ENCODE measurements at regions not wholly inside any gene's neighbourhood (a gene's known extent, or its start where the extent isn't known, plus 50 kb on each side); places are given as distances from the start of the nearest gene placed in this dataset.

- TF ChIP-seq, protein P1, sequence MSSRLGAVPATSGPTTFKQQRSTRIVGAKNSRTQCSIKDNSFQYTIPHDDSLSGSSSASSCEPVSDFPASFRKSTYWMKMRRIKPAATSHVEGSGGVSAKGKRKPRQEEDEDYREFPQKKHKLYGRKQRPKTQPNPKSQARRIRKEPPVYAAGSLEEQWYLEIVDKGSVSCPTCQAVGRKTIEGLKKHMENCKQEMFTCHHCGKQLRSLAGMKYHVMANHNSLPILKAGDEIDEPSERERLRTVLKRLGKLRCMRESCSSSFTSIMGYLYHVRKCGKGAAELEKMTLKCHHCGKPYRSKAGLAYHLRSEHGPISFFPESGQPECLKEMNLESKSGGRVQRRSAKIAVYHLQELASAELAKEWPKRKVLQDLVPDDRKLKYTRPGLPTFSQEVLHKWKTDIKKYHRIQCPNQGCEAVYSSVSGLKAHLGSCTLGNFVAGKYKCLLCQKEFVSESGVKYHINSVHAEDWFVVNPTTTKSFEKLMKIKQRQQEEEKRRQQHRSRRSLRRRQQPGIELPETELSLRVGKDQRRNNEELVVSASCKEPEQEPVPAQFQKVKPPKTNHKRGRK (CRISPR knock-in tag; IDR thresholded peaks at IDR 0.05; ENCODE audit: borderline replicate concordance): no peak
- TF ChIP-seq ZNF416 (CRISPR knock-in tag; IDR thresholded peaks at IDR 0.05) (no peak), ZNF121 (CRISPR knock-in tag; IDR thresholded peaks at IDR 0.05) (no peak), CBFB (CRISPR knock-in tag; IDR thresholded peaks at IDR 0.05; ENCODE audit: low read depth) (no peak), MLX (CRISPR knock-in tag; IDR thresholded peaks at IDR 0.05) (no peak)
- TF ChIP-seq, protein P2, sequence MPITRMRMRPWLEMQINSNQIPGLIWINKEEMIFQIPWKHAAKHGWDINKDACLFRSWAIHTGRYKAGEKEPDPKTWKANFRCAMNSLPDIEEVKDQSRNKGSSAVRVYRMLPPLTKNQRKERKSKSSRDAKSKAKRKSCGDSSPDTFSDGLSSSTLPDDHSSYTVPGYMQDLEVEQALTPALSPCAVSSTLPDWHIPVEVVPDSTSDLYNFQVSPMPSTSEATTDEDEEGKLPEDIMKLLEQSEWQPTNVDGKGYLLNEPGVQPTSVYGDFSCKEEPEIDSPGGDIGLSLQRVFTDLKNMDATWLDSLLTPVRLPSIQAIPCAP (CRISPR knock-in tag; IDR thresholded peaks at IDR 0.05): no peak
Measured at GRCh38 chr15:53862386-53862785, 102.9 kb upstream of the WDR72 start (continued).

GRCh38 chr15:53861792-53862191, 102.3 kb upstream of the WDR72 start:
- H3K27me3 Mint-ChIP-seq (ENCODE audit: low read depth): no peaks in the 10 kb centered on the region; the same call in 1 of the 2 replicates
- no peak overlapping the region for H3K27ac Mint-ChIP-seq
- no peak for ATAC-seq
- TF ChIP-seq, protein P3, sequence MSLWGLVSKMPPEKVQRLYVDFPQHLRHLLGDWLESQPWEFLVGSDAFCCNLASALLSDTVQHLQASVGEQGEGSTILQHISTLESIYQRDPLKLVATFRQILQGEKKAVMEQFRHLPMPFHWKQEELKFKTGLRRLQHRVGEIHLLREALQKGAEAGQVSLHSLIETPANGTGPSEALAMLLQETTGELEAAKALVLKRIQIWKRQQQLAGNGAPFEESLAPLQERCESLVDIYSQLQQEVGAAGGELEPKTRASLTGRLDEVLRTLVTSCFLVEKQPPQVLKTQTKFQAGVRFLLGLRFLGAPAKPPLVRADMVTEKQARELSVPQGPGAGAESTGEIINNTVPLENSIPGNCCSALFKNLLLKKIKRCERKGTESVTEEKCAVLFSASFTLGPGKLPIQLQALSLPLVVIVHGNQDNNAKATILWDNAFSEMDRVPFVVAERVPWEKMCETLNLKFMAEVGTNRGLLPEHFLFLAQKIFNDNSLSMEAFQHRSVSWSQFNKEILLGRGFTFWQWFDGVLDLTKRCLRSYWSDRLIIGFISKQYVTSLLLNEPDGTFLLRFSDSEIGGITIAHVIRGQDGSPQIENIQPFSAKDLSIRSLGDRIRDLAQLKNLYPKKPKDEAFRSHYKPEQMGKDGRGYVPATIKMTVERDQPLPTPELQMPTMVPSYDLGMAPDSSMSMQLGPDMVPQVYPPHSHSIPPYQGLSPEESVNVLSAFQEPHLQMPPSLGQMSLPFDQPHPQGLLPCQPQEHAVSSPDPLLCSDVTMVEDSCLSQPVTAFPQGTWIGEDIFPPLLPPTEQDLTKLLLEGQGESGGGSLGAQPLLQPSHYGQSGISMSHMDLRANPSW (CRISPR knock-in tag; conservative IDR thresholded peaks at IDR 0.05; ENCODE audit: low read depth): no peak
- TF ChIP-seq RELA (CRISPR knock-in tag; IDR thresholded peaks at IDR 0.05; ENCODE audit: borderline replicate concordance): no peak
- TF ChIP-seq JUN (CRISPR knock-in tag; IDR thresholded peaks at IDR 0.05): no peak
- TF ChIP-seq RORB (CRISPR knock-in tag; IDR thresholded peaks at IDR 0.05): no peak
- TF ChIP-seq, protein P4, sequence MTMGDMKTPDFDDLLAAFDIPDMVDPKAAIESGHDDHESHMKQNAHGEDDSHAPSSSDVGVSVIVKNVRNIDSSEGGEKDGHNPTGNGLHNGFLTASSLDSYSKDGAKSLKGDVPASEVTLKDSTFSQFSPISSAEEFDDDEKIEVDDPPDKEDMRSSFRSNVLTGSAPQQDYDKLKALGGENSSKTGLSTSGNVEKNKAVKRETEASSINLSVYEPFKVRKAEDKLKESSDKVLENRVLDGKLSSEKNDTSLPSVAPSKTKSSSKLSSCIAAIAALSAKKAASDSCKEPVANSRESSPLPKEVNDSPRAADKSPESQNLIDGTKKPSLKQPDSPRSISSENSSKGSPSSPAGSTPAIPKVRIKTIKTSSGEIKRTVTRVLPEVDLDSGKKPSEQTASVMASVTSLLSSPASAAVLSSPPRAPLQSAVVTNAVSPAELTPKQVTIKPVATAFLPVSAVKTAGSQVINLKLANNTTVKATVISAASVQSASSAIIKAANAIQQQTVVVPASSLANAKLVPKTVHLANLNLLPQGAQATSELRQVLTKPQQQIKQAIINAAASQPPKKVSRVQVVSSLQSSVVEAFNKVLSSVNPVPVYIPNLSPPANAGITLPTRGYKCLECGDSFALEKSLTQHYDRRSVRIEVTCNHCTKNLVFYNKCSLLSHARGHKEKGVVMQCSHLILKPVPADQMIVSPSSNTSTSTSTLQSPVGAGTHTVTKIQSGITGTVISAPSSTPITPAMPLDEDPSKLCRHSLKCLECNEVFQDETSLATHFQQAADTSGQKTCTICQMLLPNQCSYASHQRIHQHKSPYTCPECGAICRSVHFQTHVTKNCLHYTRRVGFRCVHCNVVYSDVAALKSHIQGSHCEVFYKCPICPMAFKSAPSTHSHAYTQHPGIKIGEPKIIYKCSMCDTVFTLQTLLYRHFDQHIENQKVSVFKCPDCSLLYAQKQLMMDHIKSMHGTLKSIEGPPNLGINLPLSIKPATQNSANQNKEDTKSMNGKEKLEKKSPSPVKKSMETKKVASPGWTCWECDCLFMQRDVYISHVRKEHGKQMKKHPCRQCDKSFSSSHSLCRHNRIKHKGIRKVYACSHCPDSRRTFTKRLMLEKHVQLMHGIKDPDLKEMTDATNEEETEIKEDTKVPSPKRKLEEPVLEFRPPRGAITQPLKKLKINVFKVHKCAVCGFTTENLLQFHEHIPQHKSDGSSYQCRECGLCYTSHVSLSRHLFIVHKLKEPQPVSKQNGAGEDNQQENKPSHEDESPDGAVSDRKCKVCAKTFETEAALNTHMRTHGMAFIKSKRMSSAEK (CRISPR knock-in tag; IDR thresholded peaks at IDR 0.05; ENCODE audit: borderline replicate concordance): no peak
- TF ChIP-seq, protein P5, sequence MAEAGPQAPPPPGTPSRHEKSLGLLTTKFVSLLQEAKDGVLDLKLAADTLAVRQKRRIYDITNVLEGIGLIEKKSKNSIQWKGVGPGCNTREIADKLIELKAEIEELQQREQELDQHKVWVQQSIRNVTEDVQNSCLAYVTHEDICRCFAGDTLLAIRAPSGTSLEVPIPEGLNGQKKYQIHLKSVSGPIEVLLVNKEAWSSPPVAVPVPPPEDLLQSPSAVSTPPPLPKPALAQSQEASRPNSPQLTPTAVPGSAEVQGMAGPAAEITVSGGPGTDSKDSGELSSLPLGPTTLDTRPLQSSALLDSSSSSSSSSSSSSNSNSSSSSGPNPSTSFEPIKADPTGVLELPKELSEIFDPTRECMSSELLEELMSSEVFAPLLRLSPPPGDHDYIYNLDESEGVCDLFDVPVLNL (CRISPR knock-in tag; IDR thresholded peaks at IDR 0.05; ENCODE audit: borderline replicate concordance, low read depth): no peak
- TF ChIP-seq PREB (CRISPR knock-in tag; IDR thresholded peaks at IDR 0.05; ENCODE audit: borderline replicate concordance): no peak
- no peak for TF ChIP-seq JAZF1 (CRISPR knock-in tag; IDR thresholded peaks at IDR 0.05)
- no peak for TF ChIP-seq ZNF423 (CRISPR knock-in tag; IDR thresholded peaks at IDR 0.05)
- no peak for TF ChIP-seq OVOL2 (CRISPR knock-in tag; IDR thresholded peaks at IDR 0.05; ENCODE audit: borderline replicate concordance)
- TF ChIP-seq NFYB (CRISPR knock-in tag; conservative IDR thresholded peaks at IDR 0.05; ENCODE audit: low read depth): no peak
- TF ChIP-seq, protein P6, sequence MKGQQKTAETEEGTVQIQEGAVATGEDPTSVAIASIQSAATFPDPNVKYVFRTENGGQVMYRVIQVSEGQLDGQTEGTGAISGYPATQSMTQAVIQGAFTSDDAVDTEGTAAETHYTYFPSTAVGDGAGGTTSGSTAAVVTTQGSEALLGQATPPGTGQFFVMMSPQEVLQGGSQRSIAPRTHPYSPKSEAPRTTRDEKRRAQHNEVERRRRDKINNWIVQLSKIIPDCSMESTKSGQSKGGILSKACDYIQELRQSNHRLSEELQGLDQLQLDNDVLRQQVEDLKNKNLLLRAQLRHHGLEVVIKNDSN (CRISPR knock-in tag; IDR thresholded peaks at IDR 0.05): no peak
- no peak for TF ChIP-seq SOX15 (CRISPR knock-in tag; IDR thresholded peaks at IDR 0.05)
- TF ChIP-seq ZNF281 (CRISPR knock-in tag; IDR thresholded peaks at IDR 0.05): no peak
- TF ChIP-seq GABPB1 (CRISPR knock-in tag; IDR thresholded peaks at IDR 0.05): no peak

More at GRCh38 chr15:53861792-53862191, 102.3 kb upstream of the WDR72 start:
- Mint-ChIP-seq H3K4me3 (no peak overlapping the region), H3K36me3 (no peaks in the 10 kb centered on the region), H3K9me3 (no peaks in the 10 kb centered on the region), H3K4me1 (no peaks in the 10 kb centered on the region)
- ChIA-PET POLR2A (no interaction called here), CTCF (no interaction called here)
- no peak for DNase-seq (ENCODE audit: low spot score)

Data from WTC11 (cell line).